HepG2 (cell line): ENCODE measurements at regions not wholly inside any gene's neighbourhood (a gene's known extent, or its start where the extent isn't known, plus 50 kb on each side); places are given as distances from the start of the nearest gene placed in this dataset.
A peak's percentile ranks its signal among the peaks of the same experiment; 100 is the strongest.
"Not testable (repeated sequence)": the region's sequence is repeated elsewhere in the genome, so short reads cannot be mapped to it uniquely, and the experiment has no call there.

ENCODE experiments used
- ATAC-seq: fragments of 200-7000 bp; cut with Tn5 transposase; 3 replicates; pipeline ENCODE4 v1.9.1; 2020; ENCODE audit warnings: mild to moderate bottlenecking, moderate library complexity
- BruUV-seq: library from RNA; stranded (reverse); fragments of 400-500 nt; replicated peaks from 2 replicates; lab custom pipeline; 2021; lab: Mats Ljungman, UMichigan
- CTCF ChIA-PET: fragments of 300-600 bp; formaldehyde crosslinking; extraction: SDS; loops from one replicate; lab custom pipeline; 2021; ENCODE audit warnings: low total read pairs, inconsistent platforms, low intra/inter-chr PET ratio; lab: Yijun Ruan, JAX
- POLR2A ChIA-PET: fragments of 350-600 bp; sonication (Branson Sonifier 250); formaldehyde crosslinking; loops from one replicate; lab custom pipeline; 2020; ENCODE audit warnings: antibody characterized with exemption, inconsistent platforms; lab: Yijun Ruan, JAX
- DNase-seq: peaks from one replicate; pipeline ENCODE4 v3.0.0-alpha.2; 2015; ENCODE audit warnings: low spot score
- FAIRE-seq: peaks from 3 replicates; lab custom pipeline; 2011; peaks lifted over from hg19 to GRCh38; lab: Jason Lieb, UNC
- H2AFZ ChIP-seq: one replicate; pipeline ENCODE4 v1.6.1; 2011; ENCODE audit warnings: low read length, inconsistent platforms
- H3K27ac ChIP-seq: fragments of 300-600 bp; 3 replicates; pipeline ENCODE4 v1.8.0; 2011; ENCODE audit warnings: mixed run types, mild to moderate bottlenecking, mixed read lengths, low read length, inconsistent platforms; ENCODE audit not compliant: insufficient read depth; ENCODE audit errors: extremely low read length
- H3K27me3 ChIP-seq, 2 experiments: fragments of 200-600 bp in 1 of 2; 2 replicates in 1 of 2; 3 replicates in 1 of 2; pipeline versions ENCODE4 v1.6.0 to v1.8.0; 2011; ENCODE audit warnings: low read length in 2 of 2, mild to moderate bottlenecking in 2 of 2, moderate library complexity in 2 of 2, inconsistent platforms in 1 of 2; ENCODE audit not compliant: insufficient read depth in 2 of 2, control insufficient read depth in 1 of 2
- H3K36me3 ChIP-seq, 2 experiments: fragments of 200-600 bp in 1 of 2; replicated peaks in 1 of 2; 2 replicates in 1 of 2; 3 replicates in 1 of 2; pipeline versions ENCODE4 v1.5.1 to v1.8.0; 2011; ENCODE audit warnings: low read length in 2 of 2, inconsistent platforms in 1 of 2; ENCODE audit not compliant: insufficient read depth in 2 of 2, control insufficient read depth in 1 of 2
- H3K4me1 ChIP-seq: 2 replicates; pipeline ENCODE4 v1.5.1; 2012; ENCODE audit warnings: low read length, inconsistent platforms; ENCODE audit not compliant: insufficient read depth
- H3K4me2 ChIP-seq: 2 replicates; pipeline ENCODE4 v1.6.0; 2011; ENCODE audit warnings: low read depth, low read length, inconsistent platforms
- H3K4me3 ChIP-seq, 3 experiments: fragments of 200-600 bp in 1 of 3; sonication (generic), shearing (Covaris generic) in 1 of 3; replicated peaks in 1 of 3; 2 replicates each; pipeline ENCODE4 v1.5.1; 2011 to 2016; ENCODE audit warnings: low read length in 3 of 3, inconsistent platforms in 2 of 3, low read depth in 2 of 3, mild to moderate bottlenecking in 2 of 3, control low read depth in 1 of 3, mixed read lengths in 1 of 3; ENCODE audit not compliant: insufficient read depth in 1 of 3
- H3K79me2 ChIP-seq: one replicate; pipeline ENCODE4 v1.6.1; 2011; ENCODE audit warnings: low read length, inconsistent platforms; ENCODE audit not compliant: insufficient read depth
- H3K9ac ChIP-seq: 2 replicates; pipeline ENCODE4 v1.6.0; 2011; ENCODE audit warnings: mild to moderate bottlenecking, low read depth, low read length, inconsistent platforms; ENCODE audit not compliant: insufficient read depth
- H3K9me3 ChIP-seq: 2 replicates; pipeline ENCODE4 v1.5.1; 2012; ENCODE audit warnings: mild to moderate bottlenecking, low read length
- H4K20me1 ChIP-seq: 2 replicates; pipeline ENCODE4 v1.6.0; 2011; ENCODE audit warnings: inconsistent platforms, mild to moderate bottlenecking, low read length, moderate library complexity; ENCODE audit not compliant: insufficient read depth
- ZMYM4 ChIP-seq: sonication (generic); formaldehyde crosslinking; IDR thresholded peaks from 2 replicates; pipeline ENCODE4 v1.8.1; 2023; ENCODE audit warnings: mild to moderate bottlenecking, missing genetic modification reagents
- ZNF850 ChIP-seq: sonication (generic); formaldehyde crosslinking; conservative IDR thresholded peaks from 2 replicates; pipeline ENCODE4 v1.9.0; 2021; ENCODE audit warnings: mild to moderate bottlenecking, missing genetic modification reagents
- WGBS: methylation state at CpG from one replicate; pipeline ENCODE4 v1.1.6; 2017; ENCODE audit warnings: low lambda C conversion rate; 5-methylcytosine and 5-hydroxymethylcytosine counted together
- in situ Hi-C: cut with HindIII; loops from 2 replicates; pipeline ENCODE4 v1.10.0; 2017; ENCODE audit warnings: low pct_unique_long_range_greater_than_20kb; ENCODE audit not compliant: extremely low pct_ligation_motif_present
- intact Hi-C: fragments of 100-400 bp; cut with micrococcal nuclease; formaldehyde crosslinking; loops from one replicate; pipeline ENCODE4 v1.10.0; 2022; ENCODE audit not compliant: unreplicated experiment
- TF ChIP-seq, protein P1 (sequence below): sonication (generic); formaldehyde crosslinking; IDR thresholded peaks from 2 replicates; pipeline ENCODE4 v1.5.1; 2020; ENCODE audit warnings: mild to moderate bottlenecking, missing genetic modification reagents, moderate library complexity
- TF ChIP-seq, protein P2 (sequence below): sonication (generic); formaldehyde crosslinking; IDR thresholded peaks from 2 replicates; pipeline ENCODE4 v1.4.0; 2020; ENCODE audit warnings: missing genetic modification reagents

- in situ Hi-C loops, CTCF ChIA-PET, H3K4me3 ChIP-seq, H4K20me1 ChIP-seq, ATAC-seq, FAIRE-seq, H3K4me2 ChIP-seq, H2AFZ ChIP-seq, DNase-seq, H3K36me3 ChIP-seq, intact Hi-C loops, H3K9me3 ChIP-seq, BruUV-seq, H3K27me3 ChIP-seq: not testable (repeated sequence)
- H3K4me1 ChIP-seq: peaks cover 68% of the 10 kb centered on the region
- H3K9ac ChIP-seq: 0 out of 2 replicates have a peak overlapping the region, but pooled peaks have one; percentile 15
- peaks cover 65% of the 10 kb centered on the region for H3K79me2 ChIP-seq
- TF ChIP-seq ZMYM4 (CRISPR knock-in tag): 0 out of 2 replicates have a peak, but pooled peaks have one; percentile 12
- TF ChIP-seq, protein P1, sequence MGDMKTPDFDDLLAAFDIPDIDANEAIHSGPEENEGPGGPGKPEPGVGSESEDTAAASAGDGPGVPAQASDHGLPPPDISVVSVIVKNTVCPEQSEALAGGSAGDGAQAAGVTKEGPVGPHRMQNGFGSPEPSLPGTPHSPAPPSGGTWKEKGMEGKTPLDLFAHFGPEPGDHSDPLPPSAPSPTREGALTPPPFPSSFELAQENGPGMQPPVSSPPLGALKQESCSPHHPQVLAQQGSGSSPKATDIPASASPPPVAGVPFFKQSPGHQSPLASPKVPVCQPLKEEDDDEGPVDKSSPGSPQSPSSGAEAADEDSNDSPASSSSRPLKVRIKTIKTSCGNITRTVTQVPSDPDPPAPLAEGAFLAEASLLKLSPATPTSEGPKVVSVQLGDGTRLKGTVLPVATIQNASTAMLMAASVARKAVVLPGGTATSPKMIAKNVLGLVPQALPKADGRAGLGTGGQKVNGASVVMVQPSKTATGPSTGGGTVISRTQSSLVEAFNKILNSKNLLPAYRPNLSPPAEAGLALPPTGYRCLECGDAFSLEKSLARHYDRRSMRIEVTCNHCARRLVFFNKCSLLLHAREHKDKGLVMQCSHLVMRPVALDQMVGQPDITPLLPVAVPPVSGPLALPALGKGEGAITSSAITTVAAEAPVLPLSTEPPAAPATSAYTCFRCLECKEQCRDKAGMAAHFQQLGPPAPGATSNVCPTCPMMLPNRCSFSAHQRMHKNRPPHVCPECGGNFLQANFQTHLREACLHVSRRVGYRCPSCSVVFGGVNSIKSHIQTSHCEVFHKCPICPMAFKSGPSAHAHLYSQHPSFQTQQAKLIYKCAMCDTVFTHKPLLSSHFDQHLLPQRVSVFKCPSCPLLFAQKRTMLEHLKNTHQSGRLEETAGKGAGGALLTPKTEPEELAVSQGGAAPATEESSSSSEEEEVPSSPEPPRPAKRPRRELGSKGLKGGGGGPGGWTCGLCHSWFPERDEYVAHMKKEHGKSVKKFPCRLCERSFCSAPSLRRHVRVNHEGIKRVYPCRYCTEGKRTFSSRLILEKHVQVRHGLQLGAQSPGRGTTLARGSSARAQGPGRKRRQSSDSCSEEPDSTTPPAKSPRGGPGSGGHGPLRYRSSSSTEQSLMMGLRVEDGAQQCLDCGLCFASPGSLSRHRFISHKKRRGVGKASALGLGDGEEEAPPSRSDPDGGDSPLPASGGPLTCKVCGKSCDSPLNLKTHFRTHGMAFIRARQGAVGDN: peak; percentile 32; the same call in 1 of the 2 replicates
- TF ChIP-seq, protein P2, sequence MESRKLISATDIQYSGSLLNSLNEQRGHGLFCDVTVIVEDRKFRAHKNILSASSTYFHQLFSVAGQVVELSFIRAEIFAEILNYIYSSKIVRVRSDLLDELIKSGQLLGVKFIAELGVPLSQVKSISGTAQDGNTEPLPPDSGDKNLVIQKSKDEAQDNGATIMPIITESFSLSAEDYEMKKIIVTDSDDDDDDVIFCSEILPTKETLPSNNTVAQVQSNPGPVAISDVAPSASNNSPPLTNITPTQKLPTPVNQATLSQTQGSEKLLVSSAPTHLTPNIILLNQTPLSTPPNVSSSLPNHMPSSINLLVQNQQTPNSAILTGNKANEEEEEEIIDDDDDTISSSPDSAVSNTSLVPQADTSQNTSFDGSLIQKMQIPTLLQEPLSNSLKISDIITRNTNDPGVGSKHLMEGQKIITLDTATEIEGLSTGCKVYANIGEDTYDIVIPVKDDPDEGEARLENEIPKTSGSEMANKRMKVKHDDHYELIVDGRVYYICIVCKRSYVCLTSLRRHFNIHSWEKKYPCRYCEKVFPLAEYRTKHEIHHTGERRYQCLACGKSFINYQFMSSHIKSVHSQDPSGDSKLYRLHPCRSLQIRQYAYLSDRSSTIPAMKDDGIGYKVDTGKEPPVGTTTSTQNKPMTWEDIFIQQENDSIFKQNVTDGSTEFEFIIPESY: 0 out of 2 replicates have a peak, but pooled peaks have one; percentile 14
- TF ChIP-seq ZNF850 (CRISPR knock-in tag): peak; percentile 99
- POLR2A ChIA-PET: interaction anchor here (0.6 to 2.4 kb wide), 6 partner anchors 11 to 912 kb away, joined by 3 to 12 read pairs (median 4); partner anchors contain the start of gene MKLN1
- peak overlapping the region; percentile 77 for H3K27ac ChIP-seq
- 94% methylated on average over 16 of the region's 36 CpGs for WGBS
Observed at GRCh38 chr7:131058561-131059288, 269.0 kb upstream of the MKLN1 start.
